HG03159 (cell line): ENCODE measurements at regions not wholly inside any gene's neighbourhood (a gene's known extent, or its start where the extent isn't known, plus 50 kb on each side); places are given as distances from the start of the nearest gene placed in this dataset.

ENCODE experiments used
- ATAC-seq: cut with Tn5 transposase; IDR thresholded peaks from one replicate; pipeline ENCODE4 v1.9.1; 2021; ENCODE audit warnings: mild to moderate bottlenecking, moderate library complexity; ENCODE audit not compliant: unreplicated experiment

DNA sequence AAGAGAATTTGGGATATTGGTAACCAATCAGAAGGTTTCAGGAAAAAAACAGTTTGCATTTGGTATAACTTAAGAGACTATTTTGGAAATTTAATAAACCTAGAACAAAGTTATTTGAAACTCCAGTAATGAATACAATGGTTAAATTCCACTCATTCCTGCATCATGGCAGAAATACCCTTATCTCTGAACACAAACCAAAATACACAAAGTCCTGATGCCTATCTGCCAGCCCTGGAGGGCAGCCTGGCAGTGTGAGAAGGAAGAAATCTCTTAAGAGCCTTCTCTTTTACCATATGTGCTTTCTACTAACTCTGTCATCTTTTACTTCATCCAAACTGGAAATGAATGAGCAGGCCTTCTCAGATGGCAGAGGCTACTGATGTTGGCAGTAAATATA is 147.1 kb upstream of the LYZL1 start:
- no peak for ATAC-seq

DNA sequence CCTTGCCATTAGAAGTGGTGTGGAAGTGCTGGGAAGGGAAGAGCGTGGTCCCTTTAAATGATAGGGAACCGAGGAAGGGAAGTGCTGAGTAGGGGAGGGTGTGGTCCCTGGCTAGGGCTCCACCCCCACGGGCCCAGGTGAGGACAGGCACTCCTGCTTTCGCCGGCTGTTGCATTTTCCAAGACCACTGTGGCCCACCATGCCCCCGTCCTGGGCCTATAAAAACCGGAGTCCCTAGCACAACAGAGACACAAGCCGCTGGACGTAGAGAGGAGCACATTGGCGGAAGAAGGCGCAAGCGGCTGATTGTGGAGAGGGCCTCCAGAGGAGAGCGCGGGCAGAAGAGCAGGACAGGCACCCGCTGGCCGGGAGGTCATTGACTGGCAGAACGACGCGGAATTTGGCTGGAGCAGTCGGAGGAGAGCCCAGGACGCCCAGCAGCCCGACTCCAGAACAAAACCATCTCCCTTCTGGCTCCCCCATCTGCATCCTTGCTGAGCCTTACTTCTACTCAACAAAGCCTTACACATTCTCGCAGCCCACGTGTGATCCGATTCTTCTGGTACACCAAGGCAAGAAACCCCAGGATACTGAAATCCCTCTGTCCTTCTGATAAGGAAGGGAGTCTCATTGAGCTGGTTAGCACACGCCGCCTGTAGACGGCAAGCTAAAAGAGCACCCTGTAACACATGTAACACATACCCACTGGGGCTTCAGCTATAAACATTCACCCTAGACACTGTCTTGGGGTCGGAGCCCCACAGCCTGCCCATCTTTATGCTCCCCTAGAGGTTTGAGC is 146.2 kb upstream of the LYZL1 start:
- ATAC-seq, result no peak

DNA sequence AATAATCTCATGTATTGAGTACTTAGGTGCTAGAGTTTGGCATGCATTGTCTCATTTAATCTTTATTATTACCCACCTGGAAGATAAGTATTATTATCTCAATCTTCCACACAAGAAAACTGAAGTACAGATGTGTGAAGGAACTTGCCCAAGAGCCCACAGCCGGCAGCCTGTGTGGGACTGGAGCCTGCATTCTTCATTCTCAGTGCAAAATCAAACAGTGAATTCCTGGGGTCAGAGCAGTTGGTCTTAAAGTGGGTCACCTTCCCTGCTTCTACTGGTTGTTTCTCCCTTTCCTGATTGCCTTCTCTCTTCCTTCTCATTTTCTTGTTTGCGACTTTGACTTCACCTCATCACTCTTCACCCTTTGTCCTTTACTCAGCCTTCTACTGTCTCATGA is 144.7 kb upstream of the LYZL1 start:
- ATAC-seq, result no peak

DNA sequence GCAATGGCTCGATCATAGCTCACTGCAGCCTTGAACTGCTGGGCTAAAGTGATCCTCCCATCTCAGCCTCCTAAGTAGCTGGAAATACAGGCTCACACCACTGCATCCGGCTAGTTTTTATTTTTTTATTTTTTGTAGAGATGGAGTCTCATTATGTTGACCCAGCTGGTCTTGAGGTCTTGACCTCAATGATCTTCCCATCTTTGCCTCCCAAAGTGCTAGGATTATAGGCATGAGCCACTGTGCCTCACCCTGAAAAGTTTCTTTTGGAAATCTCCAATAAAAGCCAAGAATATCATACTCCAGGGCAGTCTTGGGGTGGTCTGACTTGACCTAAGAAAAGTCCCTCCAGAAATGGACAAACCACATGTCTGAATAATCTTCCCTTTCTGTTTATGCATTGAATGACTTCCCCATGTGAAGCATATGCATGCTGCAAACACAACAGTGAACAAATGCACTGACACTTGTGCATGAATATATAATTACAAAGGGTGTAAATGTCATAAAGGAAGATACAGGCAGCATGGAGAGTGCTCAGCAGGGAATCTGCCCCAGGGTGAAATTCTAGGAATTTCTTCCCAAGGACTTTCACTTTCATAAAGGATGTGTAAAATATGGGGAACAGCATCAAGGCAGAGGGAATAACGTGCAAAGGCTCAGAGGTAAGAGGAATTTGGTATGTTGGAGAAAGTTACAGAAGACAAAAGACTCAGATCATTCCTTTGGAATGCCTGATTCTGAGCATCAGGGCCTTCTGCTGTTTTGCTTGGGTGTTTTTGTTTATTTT is 142.4 kb upstream of the LYZL1 start:
- ATAC-seq, result no peak

DNA sequence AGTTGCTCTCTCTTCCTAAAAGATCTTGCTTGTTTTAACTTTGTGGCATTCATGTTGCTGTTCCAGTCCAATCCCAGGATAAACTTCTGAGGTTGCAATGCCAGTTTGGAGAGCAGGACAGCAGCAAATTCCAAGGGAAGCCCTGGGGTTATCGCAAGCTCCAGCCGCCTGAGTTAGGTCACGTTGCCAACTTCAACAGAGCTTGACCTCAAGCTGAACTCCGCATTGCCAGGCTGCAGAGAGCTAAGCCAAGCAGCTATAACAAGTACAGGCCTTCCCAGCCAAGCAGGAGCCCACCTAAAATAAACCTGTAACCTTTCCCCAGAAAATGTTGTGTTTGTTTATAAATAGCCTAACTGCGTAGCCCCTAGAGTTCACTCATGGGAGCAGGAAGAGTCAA is 138.9 kb upstream of the LYZL1 start:
- ATAC-seq, result no peak

DNA sequence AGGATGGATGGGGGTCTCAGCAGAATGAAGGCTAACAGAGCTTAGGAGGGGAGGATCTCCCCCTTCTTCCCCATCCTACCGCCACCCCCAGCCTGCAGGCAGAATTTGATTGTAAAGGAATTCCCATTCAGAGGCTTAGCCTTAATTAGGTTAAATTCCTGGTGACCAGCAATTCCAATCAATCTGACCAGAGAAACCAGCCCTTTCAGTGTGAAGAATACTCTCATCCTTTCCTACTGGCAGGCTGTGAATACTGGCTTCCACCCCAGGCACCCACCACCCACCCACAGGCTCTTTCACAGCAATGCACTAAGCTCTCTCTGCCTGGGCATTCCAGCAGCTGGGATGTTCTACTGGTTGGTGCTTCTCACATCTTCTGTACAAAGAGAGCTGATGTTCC is 137.9 kb upstream of the LYZL1 start:
- no peak for ATAC-seq

DNA sequence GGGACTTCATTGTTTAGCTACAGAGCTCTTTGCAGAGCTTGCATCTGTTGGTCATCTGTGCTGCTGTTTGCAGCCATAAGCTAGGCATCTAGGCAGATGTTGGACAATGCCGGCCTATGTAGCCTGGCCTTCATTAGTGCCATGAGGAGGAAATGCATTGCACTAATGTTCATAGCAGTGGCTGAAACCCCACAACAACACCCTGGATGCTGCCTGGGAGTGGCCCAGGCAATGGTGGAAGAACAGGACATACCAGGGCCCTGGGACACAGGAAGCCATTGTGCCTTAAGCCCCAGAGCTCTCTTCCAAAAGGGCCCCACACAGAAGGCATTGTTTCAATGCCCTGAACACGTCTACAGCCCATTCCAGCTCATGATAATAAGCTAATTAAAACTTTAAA is 131.5 kb upstream of the LYZL1 start:
- no peak for ATAC-seq

DNA sequence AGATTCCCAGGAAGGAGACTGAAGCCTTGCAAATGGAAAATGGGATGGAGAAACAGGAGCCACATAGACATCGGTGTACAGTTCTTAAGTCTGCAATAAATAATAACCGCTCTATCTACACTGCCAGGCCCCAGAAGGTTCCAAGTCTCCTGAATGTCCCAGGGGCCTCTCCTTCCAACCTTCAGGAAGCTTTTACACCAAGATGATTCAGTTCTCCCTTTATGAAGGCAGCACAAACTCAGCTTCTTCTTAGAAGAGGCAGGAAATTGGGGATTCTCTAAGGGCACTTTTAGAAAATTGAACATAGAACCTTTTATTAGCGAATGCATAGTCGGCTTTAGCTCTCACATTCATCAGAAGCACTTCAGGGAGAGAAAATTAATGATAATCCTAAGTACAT is 130.8 kb upstream of the LYZL1 start:
- no peak for ATAC-seq

DNA sequence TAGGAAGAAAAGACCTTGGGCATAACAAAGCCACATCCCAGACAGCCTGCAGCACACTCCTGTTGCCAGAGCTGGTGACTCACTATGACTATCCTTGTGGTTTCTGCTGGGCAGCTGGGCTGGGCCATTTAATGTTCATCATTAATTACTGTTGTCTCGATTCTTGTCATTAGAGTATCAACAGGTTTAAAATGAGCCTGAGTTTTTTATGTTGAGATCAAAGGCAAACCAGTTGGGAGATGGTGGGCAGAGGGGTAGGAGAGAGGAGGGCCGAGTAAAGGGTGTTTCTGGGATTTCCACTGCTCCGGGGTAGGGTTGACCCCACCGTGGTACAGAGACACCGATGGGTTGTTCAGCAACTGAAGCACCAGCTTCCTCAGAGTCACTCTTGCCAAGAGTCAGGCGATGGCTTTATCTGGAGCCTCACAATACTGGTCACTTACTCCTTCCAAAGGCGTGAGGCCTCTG is 128.7 kb upstream of the LYZL1 start:
- no peak for ATAC-seq

DNA sequence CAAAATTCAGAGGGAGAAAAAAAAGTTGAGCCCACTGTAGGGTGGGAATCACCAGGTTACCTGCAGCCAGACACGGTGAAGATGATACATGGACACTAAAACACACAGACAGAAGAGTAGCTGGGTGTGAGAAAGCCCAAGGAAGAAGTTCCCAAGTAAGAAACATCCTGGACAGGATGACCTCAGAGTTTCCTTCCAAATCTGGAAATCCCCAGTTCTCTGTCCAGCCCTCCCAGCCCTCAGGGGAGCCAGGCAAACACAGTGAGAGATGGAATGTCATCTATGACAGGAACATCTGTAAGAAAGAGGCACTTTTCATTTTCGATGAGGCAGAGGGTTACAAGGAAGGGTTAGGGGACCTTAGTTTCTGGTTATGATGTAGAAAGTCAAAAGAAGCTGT is 125.1 kb upstream of the LYZL1 start:
- no peak for ATAC-seq

DNA sequence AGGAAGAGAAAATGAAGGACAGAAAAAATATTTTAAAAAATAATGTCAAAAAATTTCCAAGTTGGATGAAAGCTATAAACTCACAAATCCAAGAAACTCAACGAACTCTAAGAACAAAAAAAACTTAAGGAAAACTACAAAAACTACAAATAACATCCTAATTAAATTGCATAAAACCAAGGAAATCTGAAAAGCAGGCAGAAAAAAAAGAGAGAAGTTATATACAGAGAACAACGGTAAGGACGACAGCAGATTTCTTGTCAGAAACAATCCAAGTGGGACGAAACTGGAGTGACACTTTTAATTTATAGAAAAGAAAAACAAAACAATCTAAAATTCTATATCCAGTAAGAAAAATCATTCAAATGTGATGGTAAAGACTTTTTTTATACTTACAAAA is 122.2 kb upstream of the LYZL1 start:
- ATAC-seq, result no peak

DNA sequence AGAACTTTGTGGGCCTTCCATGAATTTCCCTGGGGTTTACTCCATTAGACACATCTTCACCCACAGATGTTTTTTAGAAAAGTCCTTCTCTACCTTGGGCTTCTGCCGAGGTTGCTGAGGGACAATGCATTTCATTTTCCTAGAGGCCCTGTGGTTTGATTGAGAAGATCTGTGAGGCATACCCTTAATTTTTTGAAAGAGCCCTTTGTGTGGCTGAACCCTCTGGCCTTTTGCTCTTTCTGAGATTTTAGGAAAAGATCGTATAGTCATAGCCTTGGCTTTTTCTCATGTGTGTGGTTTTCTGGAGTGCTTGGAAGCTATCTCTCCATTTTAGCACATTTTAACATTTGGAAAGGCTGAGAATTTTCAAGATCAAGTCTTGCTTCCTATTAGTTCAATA is 119.8 kb upstream of the LYZL1 start:
- ATAC-seq, result no peak

DNA sequence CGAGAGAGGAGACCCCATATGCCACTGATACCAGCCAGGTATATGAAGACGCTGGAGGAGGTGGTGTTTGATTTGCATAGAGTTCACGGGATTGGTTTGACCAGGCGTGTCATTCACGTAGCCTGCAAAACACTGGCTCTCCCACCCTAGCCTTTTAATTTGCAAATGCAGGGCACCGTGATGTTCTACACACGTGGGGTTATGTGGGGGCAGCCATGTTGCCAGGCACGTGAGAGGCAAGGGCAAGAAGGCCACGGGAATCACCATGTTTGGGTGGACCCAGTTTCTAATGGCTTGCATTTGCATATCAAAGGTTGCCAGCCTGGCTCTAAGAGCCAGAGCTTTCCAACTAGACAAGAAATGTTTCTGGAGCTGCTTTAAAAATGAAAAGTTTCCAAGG is 117.2 kb upstream of the LYZL1 start:
- ATAC-seq, result no peak

DNA sequence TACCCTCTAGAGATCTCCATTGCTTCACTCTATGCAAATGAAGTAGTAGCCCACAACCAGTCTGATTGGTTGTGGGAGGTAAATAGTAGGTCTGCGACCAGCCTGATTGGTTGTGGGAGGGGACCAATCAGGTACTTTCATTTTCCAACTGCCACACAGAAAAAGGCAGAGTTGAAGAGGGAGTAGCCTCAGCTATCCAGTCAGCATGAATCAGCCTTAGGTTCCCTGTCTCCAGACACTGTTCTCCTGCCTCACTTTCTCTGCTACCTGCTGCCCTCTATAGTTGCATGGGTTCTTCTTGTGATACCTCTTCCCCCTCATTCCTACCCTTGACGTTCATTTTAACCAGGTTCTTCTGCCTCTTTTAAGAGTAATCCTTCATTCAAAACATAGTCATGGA is 114.5 kb upstream of the LYZL1 start:
- no peak for ATAC-seq

DNA sequence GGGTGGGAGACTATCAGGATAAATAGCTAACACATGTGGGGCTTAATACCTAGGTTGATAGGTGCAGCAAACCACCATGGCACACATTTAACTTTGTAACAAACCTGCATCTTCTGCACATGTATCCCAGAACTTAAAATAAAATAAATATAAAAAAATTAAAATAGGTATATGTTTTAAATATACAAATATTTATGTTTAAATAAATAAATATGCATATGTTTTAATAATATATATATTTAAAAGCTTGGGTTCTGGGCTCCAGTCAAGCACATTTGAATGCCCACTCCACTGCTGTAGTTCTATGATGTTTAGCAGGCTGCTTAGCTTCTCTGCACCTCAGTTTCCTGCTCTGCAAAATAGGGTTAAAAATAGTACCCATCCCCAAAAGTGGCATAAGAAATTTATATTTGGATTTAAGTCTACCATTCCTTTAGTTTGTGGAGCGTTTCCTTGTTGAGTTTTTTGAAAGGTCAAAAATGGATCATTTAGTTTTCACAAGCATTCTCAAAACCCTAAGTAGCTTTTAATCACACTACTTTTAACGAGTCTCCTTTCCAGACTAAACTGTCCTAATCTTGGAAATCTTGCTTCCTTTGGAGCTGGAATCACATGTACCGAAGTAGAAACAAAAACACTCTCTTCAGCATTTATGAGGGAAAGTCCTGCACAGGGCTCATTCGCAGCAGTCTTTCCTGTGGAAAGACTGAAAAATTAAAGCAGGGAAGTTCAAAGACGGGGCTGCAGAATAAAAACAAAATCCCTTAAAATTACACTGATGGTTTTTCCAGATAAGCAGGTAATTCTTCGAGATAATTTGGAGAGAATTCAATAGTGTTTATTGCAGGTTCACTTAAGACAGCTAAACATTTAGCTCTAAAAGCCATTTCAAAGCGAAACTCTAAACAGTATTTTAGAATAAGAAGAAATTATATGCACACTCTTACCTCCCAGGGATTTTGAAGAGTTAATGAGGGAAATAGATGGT is 111.7 kb upstream of the LYZL1 start:
- ATAC-seq, result no peak

DNA sequence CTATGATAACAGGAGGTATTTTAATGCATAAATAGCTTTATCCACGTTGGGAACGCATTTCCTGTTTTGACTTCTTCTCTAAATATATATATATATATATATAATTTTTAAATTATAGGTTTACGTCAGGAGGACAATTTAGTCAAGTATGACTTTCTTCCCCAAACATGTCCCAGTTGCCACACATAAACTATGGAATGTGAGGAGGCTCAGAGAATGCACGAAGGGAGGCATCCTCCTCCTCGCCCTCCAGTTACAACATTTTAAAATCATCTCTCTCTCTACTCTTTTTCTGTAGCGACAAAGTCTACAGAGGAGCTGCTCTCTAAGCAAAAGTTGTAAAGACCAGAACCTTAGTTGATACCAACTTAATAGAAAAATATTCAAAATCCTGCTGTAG is 106.9 kb upstream of the LYZL1 start:
- no peak for ATAC-seq

DNA sequence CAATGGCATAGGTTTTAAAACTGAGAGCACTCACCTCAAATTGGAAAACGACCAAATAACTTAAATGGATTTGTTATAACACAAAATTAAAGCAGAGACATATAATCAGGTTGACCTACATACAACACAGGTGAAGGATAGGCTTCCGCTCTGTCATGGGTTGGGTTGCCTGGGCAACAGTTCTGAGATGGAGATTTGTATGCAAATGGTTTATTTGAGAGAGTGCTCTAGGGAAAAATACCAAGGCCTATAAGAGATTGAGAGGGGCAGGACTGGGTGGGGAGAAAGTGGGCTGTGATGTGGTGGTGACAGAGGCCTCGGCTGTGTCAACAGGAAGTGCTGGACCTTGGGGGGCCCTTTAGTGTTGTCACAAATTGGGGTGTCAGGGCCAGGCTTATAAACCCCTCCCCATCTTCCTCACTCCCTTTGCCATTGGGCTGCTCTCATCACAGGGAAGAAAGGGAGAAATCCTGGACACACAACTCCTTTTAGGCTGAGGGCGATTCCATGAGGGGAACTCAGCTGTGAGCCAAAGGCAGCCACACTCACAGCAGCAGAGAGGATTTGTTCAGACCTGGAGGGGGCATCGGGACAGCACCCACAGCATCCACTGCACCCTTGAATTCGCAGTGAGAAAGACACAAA is 105.4 kb upstream of the LYZL1 start:
- ATAC-seq, result no peak

DNA sequence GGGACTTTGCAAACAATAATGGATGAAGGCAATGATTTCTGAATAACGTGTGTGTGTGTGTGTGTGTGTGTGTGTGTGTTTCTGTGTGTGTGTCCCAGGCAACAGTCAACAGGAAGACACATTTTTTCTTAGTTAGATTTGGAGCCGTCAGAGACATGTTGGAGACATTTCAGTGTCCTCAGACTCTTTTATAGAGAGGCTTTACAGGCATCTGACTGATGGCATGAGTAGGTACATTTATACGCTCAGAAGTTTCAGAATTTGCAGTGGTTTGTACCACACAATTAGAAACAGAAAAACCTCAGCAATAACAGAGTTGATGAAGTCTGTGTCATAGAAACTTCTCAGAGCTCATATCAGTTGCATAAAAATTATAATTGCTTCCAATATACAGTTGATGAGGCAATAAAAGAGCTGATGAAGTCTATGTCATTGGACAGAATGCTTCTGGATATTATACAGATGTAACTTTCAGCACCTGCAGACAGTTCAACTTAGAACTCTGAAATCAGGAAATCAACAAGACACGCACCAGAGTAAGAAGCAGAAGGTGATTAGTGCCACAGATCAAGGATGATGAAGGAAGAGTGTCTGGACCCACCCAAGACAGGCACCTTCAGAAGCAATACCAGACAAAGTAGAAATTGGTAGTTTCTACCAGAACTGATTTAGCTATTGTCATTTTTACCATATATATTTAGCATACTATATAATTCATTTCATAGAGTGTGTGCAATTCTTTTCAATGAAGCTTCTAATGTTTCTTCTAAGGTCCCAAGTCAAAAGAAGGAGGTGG is 104.5 kb upstream of the LYZL1 start:
- no peak for ATAC-seq

DNA sequence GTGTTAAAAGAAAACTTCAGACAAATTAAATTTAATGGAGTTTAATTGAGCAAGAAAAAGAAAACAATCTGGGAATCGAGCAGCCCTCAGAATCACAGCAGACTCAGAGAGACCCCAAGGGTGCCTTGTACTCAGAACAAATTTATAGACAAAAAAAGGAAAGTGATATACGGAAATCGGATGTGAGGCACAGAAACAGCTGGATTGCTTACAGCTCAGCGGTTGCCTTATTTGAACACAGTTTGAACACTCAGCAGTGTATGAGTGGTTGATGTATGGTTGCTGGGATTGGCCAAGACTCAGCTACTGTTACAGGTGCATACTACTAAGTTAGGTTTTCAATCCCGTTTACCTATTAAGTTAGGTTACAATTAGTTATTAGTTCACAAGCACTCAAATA is 103.8 kb upstream of the LYZL1 start:
- ATAC-seq, result no peak

DNA sequence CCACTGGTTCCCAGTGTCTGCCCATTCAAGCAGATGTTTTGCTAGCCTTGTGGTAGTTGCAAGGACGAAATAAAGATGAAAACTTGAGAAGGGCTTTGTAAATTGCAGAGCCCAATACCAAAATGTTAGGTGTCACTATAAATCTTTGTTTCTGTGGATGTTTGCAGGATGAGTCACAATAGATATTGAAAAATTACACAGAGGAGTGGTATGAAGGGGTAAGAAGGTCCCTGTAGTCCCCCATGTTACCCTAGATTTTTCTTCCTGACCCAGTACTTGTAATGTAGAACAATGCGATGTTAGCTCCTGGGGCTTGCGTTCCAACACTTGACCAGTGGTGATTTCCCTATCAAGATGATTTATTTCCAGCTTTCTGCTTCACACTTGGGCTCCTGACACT is 102.6 kb upstream of the LYZL1 start:
- ATAC-seq, result no peak
